Adrenal gland (tissue), 9 donors: ENCODE measurements at regions not wholly inside any gene's neighbourhood (a gene's known extent, or its start where the extent isn't known, plus 50 kb on each side); places are given as distances from the start of the nearest gene placed in this dataset.

ENCODE experiments used
- DNase-seq, 7 donors: peaks; one replicate each; pipeline ENCODE4 v3.0.0-alpha.2; 2019 to 2020
- H3K27ac ChIP-seq, 5 donors: fragments of 200-600 bp; sonication (generic) in 4 of 5; 1 replicate in 3 of 5; 2 replicates in 2 of 5; pipeline versions ENCODE4 v1.5.1 to v1.8.0; 2016 to 2020; ENCODE audit warnings: mild to moderate bottlenecking in 1 of 5
- H3K27me3 ChIP-seq: fragments of 200-600 bp; 2 replicates; pipeline ENCODE4 v1.8.0; 2021
- H3K36me3 ChIP-seq, 2 donors: fragments of 200-600 bp; replicated peaks in 1 of 2; 1 replicate in 1 of 2; 2 replicates in 1 of 2; pipeline versions ENCODE4 v1.5.1 to v1.8.0; 2018 to 2022
- H3K4me1 ChIP-seq, 2 donors: fragments of 200-600 bp; replicated peaks in 1 of 2; 1 replicate in 1 of 2; 2 replicates in 1 of 2; pipeline versions ENCODE4 v1.5.1 to v1.8.0; 2018 to 2021
- H3K4me3 ChIP-seq, 4 donors: fragments of 200-600 bp; sonication (generic) in 3 of 4; one replicate each; pipeline ENCODE4 v1.5.1; 2016 to 2018
- H3K9me3 ChIP-seq, 3 donors: fragments of 200-600 bp; sonication (generic) in 1 of 3; replicated peaks in 1 of 3; 1 replicate in 2 of 3; 2 replicates in 1 of 3; pipeline versions ENCODE4 v1.5.1 to v1.8.0; 2016 to 2021
- POLR2A ChIP-seq, 2 donors: fragments of 450-650 bp; IDR thresholded peaks; one replicate each; pipeline ENCODE4 v1.6.1; 2017; ENCODE audit warnings: antibody characterized with exemption in 2 of 2, mild to moderate bottlenecking in 2 of 2, moderate library complexity in 1 of 2
- WGBS, 4 donors: extraction: QIAGEN DNeasy Blood & Tissue Kit in 2 of 4; methylation state at CpG; one replicate each; pipeline versions ENCODE4 v1.1.5 to v1.1.7; 2013 to 2017; 5-methylcytosine and 5-hydroxymethylcytosine counted together
- intact Hi-C, 2 donors: fragments of 100-400 bp; cut with DNase I; formaldehyde crosslinking; loops; one replicate each; pipeline versions ENCODE4 v1.14.1 to v1.15.0; 2022 to 2023
- TF ChIP-seq, protein P1 (sequence below), 6 experiments: fragments of 450-650 bp in 4 of 6; fragments of 200-600 bp in 2 of 6; sonication (generic) in 1 of 6; IDR thresholded peaks; 1 replicate in 5 of 6; 2 replicates in 1 of 6; pipeline versions ENCODE4 v1.5.1 to v1.8.0; 2016 to 2021; ENCODE audit warnings: antibody characterized with exemption in 6 of 6, mild to moderate bottlenecking in 2 of 6, moderate library complexity in 1 of 6
- donor health status: healthy with polysubstance abuse.
- donor health status: Bipolar disorder and iron deficiency.
- donor health status: DM: yes; HTN: yes; CAD: no.
- donor health status: DM: no; HTN: no; CAD: no.
- donor health status: DM: no; HTN: no; CAD: no.

DNA sequence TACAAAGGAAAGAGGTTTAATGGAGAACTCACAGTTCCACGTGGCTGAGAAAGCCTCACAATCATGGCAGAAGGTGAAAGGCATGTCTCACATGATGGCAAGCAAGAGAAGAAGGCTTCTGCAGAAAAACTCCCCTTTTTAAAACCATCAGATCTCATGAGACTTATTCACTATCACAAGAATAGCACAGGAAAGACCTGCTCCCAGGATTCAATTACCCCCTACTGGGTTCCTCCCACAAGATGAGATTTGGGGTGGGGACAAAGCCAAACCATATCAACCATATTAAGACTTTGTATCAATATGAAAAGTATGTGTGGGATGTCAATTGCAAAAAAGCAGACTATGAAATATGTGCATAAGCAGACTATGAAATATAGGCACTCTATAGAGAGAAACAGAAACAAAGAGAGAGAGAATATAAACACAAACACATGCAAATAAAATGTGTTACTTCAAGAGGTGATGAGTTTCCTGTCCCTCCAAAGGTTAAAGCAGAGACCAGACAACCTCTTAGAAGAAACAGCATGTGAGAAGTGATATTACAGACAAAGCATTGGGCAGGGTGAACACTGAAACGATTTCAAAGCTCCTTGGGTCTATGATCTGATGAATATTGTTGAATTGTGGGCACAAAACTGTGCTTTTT, 151.2 kb upstream of the KRR1 start:
- Histone ChIP-seq H3K27me3 (no peaks in the 10 kb centered on the region), H3K9me3 (no peaks in the 10 kb centered on the region), H3K4me1 (peaks cover 0 to 31% of the 10 kb centered on the region in 2 donors), H3K27ac (no peak overlapping the region), H3K4me3 (no peak overlapping the region), H3K36me3 (no peaks in the 10 kb centered on the region)
- intact Hi-C loops, result no loop called here
- no peak for DNase-seq
- 58 to 72% (median 71%) methylated on average over 2 of the region's 2 CpGs for WGBS, 4 donors
- TF ChIP-seq, protein P1, sequence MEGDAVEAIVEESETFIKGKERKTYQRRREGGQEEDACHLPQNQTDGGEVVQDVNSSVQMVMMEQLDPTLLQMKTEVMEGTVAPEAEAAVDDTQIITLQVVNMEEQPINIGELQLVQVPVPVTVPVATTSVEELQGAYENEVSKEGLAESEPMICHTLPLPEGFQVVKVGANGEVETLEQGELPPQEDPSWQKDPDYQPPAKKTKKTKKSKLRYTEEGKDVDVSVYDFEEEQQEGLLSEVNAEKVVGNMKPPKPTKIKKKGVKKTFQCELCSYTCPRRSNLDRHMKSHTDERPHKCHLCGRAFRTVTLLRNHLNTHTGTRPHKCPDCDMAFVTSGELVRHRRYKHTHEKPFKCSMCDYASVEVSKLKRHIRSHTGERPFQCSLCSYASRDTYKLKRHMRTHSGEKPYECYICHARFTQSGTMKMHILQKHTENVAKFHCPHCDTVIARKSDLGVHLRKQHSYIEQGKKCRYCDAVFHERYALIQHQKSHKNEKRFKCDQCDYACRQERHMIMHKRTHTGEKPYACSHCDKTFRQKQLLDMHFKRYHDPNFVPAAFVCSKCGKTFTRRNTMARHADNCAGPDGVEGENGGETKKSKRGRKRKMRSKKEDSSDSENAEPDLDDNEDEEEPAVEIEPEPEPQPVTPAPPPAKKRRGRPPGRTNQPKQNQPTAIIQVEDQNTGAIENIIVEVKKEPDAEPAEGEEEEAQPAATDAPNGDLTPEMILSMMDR (IDR thresholded peaks at IDR 0.05), result no peak
- no peak for TF ChIP-seq POLR2A (IDR thresholded peaks at IDR 0.05)

DNA sequence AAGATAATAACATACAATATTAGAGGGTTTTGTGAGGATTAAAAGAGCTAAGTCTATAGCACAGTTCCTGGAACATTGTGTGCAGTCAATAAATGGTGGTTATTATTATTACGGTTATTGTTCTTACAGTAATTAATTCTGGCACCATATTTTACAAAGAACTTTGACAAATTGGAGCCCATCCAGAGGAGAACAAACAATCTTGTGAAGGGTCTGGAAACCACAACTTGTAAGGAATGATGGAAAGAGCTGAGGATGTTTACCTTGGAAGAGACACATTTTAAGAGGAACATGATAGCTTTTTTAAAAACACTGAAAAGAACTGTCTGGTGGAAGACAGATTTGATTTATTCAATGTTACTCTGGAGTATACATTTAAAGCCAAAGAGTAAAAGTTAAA, 150.5 kb upstream of the KRR1 start:
- intact Hi-C loops, result no loop called here

DNA sequence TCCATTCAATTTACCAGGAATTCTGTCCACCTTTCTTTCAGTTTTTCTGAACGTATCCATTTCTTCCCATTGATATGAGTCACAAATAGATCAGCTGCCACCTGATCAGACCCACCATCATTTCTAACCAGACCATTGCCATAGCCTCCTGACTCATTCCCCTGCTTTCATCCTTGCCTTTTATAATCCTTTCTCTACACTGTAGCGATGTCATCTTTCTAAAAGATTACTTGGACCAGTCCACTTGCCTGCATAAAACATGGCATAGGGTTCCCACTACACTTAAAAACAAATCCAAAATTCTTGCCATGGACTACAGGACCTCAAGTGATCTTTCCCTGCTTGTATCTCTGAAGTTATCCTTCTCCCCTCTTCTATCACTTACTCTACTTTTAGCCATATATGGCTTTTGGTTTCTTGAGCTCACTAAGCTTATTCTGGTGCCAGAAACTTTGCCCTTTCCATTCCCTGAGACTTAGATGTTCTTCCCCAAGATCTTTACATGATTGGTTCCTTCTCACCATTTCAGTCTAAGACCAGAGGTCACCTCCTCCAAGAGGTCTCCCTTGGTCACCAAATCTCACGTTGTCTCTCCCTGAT, 149.5 kb upstream of the KRR1 start:
- H3K4me1 ChIP-seq, result peaks cover 0 to 31% of the 10 kb centered on the region in 2 donors
- 76 to 90% (median 81%) methylated on average over 3 of the region's 3 CpGs for WGBS, 4 donors
- H3K27me3 ChIP-seq, result no peaks in the 10 kb centered on the region
- no peak for TF ChIP-seq POLR2A (IDR thresholded peaks at IDR 0.05)
- TF ChIP-seq, protein P1 (IDR thresholded peaks at IDR 0.05), result no peak
- intact Hi-C loops, result no loop called here
- no peak overlapping the region for H3K4me3 ChIP-seq
- H3K27ac ChIP-seq, result peak overlapping the region in 2 of 5 donors; percentile 52 to 66
- H3K36me3 ChIP-seq, result no peaks in the 10 kb centered on the region
- DNase-seq, result peak in 1 of 7 donors; percentile 37
- no peaks in the 10 kb centered on the region for H3K9me3 ChIP-seq

More for the DNA sequence above, 150.5 kb upstream of the KRR1 start:
- Histone ChIP-seq H3K9me3 (no peaks in the 10 kb centered on the region), H3K36me3 (no peaks in the 10 kb centered on the region), H3K4me3 (no peak overlapping the region), H3K27me3 (no peaks in the 10 kb centered on the region), H3K27ac (no peak overlapping the region), H3K4me1 (peaks cover 0 to 31% of the 10 kb centered on the region in 2 donors)
- no peak for DNase-seq
- TF ChIP-seq POLR2A (IDR thresholded peaks at IDR 0.05), result no peak
- TF ChIP-seq, protein P1 (IDR thresholded peaks at IDR 0.05), result no peak
- WGBS, 4 donors, result 29 to 36% (median 32%) methylated on average over 1 of the region's 1 CpG

DNA sequence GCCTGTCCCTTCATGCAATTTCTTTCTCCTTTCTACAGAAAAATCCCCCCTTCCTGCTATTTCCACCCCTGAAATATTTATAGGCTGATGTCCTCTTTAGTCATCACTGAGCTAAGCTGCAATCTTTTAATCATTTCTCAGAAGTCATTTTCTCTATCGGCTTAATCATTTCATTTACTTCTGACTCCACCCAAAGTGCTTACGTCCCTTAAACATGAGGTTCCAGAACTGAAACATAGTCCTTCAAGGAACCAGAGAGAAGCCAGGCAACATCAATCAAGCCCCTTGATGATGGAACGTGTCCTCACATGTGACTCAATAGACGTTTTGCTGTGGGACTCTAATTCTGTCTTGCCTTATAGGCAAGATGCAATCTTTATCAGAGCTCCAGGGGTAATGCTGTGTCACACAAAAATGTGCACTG, 148.7 kb upstream of the KRR1 start:
- DNase-seq, result peak in 3 of 7 donors; percentile 16 to 49 (median 19)
- TF ChIP-seq, protein P1 (IDR thresholded peaks at IDR 0.05), result no peak
- TF ChIP-seq POLR2A (IDR thresholded peaks at IDR 0.05), result no peak
- Histone ChIP-seq H3K4me1 (peaks cover 0 to 31% of the 10 kb centered on the region in 2 donors), H3K9me3 (no peaks in the 10 kb centered on the region), H3K27me3 (no peaks in the 10 kb centered on the region), H3K4me3 (no peak overlapping the region), H3K27ac (peak overlapping the region in 3 of 5 donors; percentile 14 to 66 (median 52)), H3K36me3 (no peaks in the 10 kb centered on the region)
- 17 to 43% (median 33%) methylated on average over 4 of the region's 4 CpGs for WGBS, 4 donors
- intact Hi-C loops, result no loop called here
